HCT116 (cell line): ENCODE measurements at regions not wholly inside any gene's neighbourhood (a gene's known extent, or its start where the extent isn't known, plus 50 kb on each side); places are given as distances from the start of the nearest gene placed in this dataset.

ENCODE experiments used
- CEBPB ChIP-seq: IDR thresholded peaks from 2 replicates; pipeline ENCODE4 v1.6.1; 2012; ENCODE audit warnings: low read depth
- EGR1 ChIP-seq: IDR thresholded peaks from 2 replicates; pipeline ENCODE4 v1.6.1; 2012; ENCODE audit warnings: low read depth
- EZH2 ChIP-seq: fragments of 200-600 bp; sonication (generic); IDR thresholded peaks from 2 replicates; pipeline ENCODE4 v1.6.1; 2017; ENCODE audit warnings: antibody characterized with exemption, mixed run types
- FOSL1 ChIP-seq: IDR thresholded peaks from 2 replicates; pipeline ENCODE4 v1.6.1; 2012; ENCODE audit warnings: low read depth
- JUND ChIP-seq: IDR thresholded peaks from 2 replicates; pipeline ENCODE4 v1.6.1; 2012
- POLR2A ChIP-seq: IDR thresholded peaks from 2 replicates; pipeline ENCODE4 v1.7.0; 2011; ENCODE audit warnings: borderline replicate concordance; ENCODE audit not compliant: insufficient read depth, insufficient read length; ENCODE audit errors: extremely low read depth
- POLR2AphosphoS5 ChIP-seq: IDR thresholded peaks from 2 replicates; pipeline ENCODE4 v1.6.1; 2011; ENCODE audit warnings: mild to moderate bottlenecking, low read depth, low read length, moderate library complexity
- SIN3A ChIP-seq: IDR thresholded peaks from 2 replicates; pipeline ENCODE4 v1.6.1; 2012; ENCODE audit warnings: low read depth
- SRF ChIP-seq: IDR thresholded peaks from 2 replicates; pipeline ENCODE4 v1.6.1; 2012; ENCODE audit warnings: low read depth
- YY1 ChIP-seq: IDR thresholded peaks from 2 replicates; pipeline ENCODE4 v1.6.1; 2011; ENCODE audit warnings: low read length, low read depth, moderate library complexity, mild to moderate bottlenecking; ENCODE audit not compliant: insufficient replicate concordance; ENCODE audit errors: extremely low read depth
- TF ChIP-seq, protein P1 (sequence below), 3 experiments: fragments of 200-600 bp in 1 of 3; sonication (generic) in 1 of 3; IDR thresholded peaks in 2 of 3; conservative IDR thresholded peaks in 1 of 3; 2 replicates each; pipeline ENCODE4 v1.5.1; 2012 to 2017; ENCODE audit warnings: low read depth in 2 of 3, low read length in 2 of 3, antibody characterized with exemption in 1 of 3, borderline replicate concordance in 1 of 3, control low read depth in 1 of 3, mild to moderate bottlenecking in 1 of 3, mixed read lengths in 1 of 3, mixed run types in 1 of 3, moderate library complexity in 1 of 3; ENCODE audit not compliant: insufficient read depth in 1 of 3
- TF ChIP-seq, protein P2 (sequence below): IDR thresholded peaks from 2 replicates; pipeline ENCODE4 v1.6.1; 2012
- TF ChIP-seq, protein P3 (sequence below): IDR thresholded peaks from 2 replicates; pipeline ENCODE4 v1.6.1; 2012

DNA sequence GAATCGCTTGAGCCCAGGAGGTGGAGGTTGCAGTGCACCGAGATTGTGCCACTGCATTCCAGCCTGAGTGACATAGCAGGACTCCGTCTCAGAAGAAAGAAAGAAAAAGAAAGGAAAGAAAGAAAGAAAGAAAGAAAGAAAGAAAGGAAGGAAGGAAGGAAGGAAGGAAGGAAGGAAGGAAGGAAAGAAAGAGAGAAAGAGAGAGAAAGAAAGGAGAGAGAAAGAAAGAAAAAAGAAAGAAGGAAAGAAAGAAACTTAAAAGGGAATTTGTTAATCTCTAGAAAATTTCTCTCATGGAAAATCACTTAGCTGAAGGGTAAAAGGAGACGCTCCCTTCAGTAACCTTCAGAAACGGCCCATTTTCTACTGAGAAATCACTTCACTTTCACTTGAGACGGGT lies 279.5 kb upstream of the KLF6 start:
- TF ChIP-seq, protein P1, sequence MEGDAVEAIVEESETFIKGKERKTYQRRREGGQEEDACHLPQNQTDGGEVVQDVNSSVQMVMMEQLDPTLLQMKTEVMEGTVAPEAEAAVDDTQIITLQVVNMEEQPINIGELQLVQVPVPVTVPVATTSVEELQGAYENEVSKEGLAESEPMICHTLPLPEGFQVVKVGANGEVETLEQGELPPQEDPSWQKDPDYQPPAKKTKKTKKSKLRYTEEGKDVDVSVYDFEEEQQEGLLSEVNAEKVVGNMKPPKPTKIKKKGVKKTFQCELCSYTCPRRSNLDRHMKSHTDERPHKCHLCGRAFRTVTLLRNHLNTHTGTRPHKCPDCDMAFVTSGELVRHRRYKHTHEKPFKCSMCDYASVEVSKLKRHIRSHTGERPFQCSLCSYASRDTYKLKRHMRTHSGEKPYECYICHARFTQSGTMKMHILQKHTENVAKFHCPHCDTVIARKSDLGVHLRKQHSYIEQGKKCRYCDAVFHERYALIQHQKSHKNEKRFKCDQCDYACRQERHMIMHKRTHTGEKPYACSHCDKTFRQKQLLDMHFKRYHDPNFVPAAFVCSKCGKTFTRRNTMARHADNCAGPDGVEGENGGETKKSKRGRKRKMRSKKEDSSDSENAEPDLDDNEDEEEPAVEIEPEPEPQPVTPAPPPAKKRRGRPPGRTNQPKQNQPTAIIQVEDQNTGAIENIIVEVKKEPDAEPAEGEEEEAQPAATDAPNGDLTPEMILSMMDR (IDR thresholded peaks at IDR 0.05 in 2 of 3, conservative IDR thresholded peaks at IDR 0.05 in 1 of 3; ENCODE audit: borderline replicate concordance in 1 of 3, insufficient read depth in 1 of 3, low read depth in 2 of 3, low read length in 2 of 3), result no peak
- TF ChIP-seq POLR2AphosphoS5 (no peak), CEBPB (no peak), EZH2 (no peak), YY1 (no peak), SRF (no peak), JUND (no peak), EGR1 (no peak), FOSL1 (no peak), SIN3A (no peak), POLR2A (no peak)
- TF ChIP-seq, protein P2, sequence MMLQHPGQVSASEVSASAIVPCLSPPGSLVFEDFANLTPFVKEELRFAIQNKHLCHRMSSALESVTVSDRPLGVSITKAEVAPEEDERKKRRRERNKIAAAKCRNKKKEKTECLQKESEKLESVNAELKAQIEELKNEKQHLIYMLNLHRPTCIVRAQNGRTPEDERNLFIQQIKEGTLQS, result no peak
- TF ChIP-seq, protein P3, sequence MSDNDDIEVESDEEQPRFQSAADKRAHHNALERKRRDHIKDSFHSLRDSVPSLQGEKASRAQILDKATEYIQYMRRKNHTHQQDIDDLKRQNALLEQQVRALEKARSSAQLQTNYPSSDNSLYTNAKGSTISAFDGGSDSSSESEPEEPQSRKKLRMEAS, result no peak
